ENCODE measurements at regions not wholly inside any gene's neighbourhood (a gene's known extent, or its start where the extent isn't known, plus 50 kb on each side); places are given as distances from the start of the nearest gene placed in this dataset.

GRCh38 chr9:26682796-26683496, 209.7 kb downstream of the CAAP1 start:
- no peak overlapping the region for H3K4me3 ChIP-seq (ENCODE audit: low read depth, low read length)
- peaks cover 3% of the 10 kb centered on the region; the same call in 1 of the 2 replicates for H3K4me1 ChIP-seq (ENCODE audit: control insufficient read depth, insufficient read depth, low read length)
- H3K9me3 ChIP-seq (ENCODE audit: control insufficient read depth, insufficient read depth, low read depth, low read length), result no peaks in the 10 kb centered on the region
- no peak overlapping the region for H3K27ac ChIP-seq (ENCODE audit: extremely low read depth, low read depth, low read length)
- ChIA-PET POLR2A (no interaction called here), CTCF (no interaction called here)
- H3K36me3 ChIP-seq (ENCODE audit: control insufficient read depth in 2 of 2, insufficient read depth in 1 of 2, low read length in 2 of 2), result no peaks in the 10 kb centered on the region
- no peak for TF ChIP-seq SCRT1 (tag by site-specific recombination; IDR thresholded peaks at IDR 0.05; ENCODE audit: borderline replicate concordance)
- TF ChIP-seq ZBTB26 (tag by site-specific recombination; optimal IDR thresholded peaks at IDR 0.05), result no peak
- no peak for TF ChIP-seq ZNF792 (tag by site-specific recombination; IDR thresholded peaks at IDR 0.05)
- TF ChIP-seq ZNF768 (tag by site-specific recombination; IDR thresholded peaks at IDR 0.05), result no peak
- peak; percentile 28; the same call in 1 of the 2 replicates for TF ChIP-seq ZBTB17 (tag by site-specific recombination; IDR thresholded peaks at IDR 0.05)
- no peak for TF ChIP-seq ZNF398 (tag by site-specific recombination; IDR thresholded peaks at IDR 0.05)
- TF ChIP-seq ZNF2 (tag by site-specific recombination; IDR thresholded peaks at IDR 0.05), result no peak
- TF ChIP-seq FEZF1 (tag by site-specific recombination; IDR thresholded peaks at IDR 0.05), result peak; percentile 72
- no peak for TF ChIP-seq ZBTB11 (tag by site-specific recombination; conservative IDR thresholded peaks at IDR 0.05; ENCODE audit: low read depth)
- TF ChIP-seq ZNF514 (tag by site-specific recombination; IDR thresholded peaks at IDR 0.05), result no peak
- TF ChIP-seq PRDM10 (tag by site-specific recombination; IDR thresholded peaks at IDR 0.05), result peak; percentile 75
- no peak for TF ChIP-seq ZNF274 (IDR thresholded peaks at IDR 0.05; ENCODE audit: low read length)
- no peak for TF ChIP-seq ZNF274 (tag by site-specific recombination; IDR thresholded peaks at IDR 0.05; ENCODE audit: borderline replicate concordance)

GRCh38 chr9:26682041-26682440, 210.6 kb downstream of the CAAP1 start:
- H3K27ac ChIP-seq (ENCODE audit: extremely low read depth, low read depth, low read length), result no peak overlapping the region
- H3K9me3 ChIP-seq (ENCODE audit: control insufficient read depth, insufficient read depth, low read depth, low read length), result no peaks in the 10 kb centered on the region
- no peaks in the 10 kb centered on the region for H3K36me3 ChIP-seq (ENCODE audit: control insufficient read depth in 2 of 2, insufficient read depth in 1 of 2, low read length in 2 of 2)
- CTCF ChIA-PET, result no interaction called here
- POLR2A ChIA-PET, result no interaction called here
- no peak overlapping the region for H3K4me3 ChIP-seq (ENCODE audit: low read depth, low read length)
- H3K4me1 ChIP-seq (ENCODE audit: control insufficient read depth, insufficient read depth, low read length), result peaks cover 3% of the 10 kb centered on the region; the same call in 1 of the 2 replicates
- TF ChIP-seq ZNF157 (tag by site-specific recombination; IDR thresholded peaks at IDR 0.05) (peak; percentile 53), SALL2 (tag by site-specific recombination; IDR thresholded peaks at IDR 0.05; ENCODE audit: borderline replicate concordance) (no peak), OSR2 (tag by site-specific recombination; IDR thresholded peaks at IDR 0.05) (peak; percentile 31; the same call in 1 of the 2 replicates), ZNF843 (tag by site-specific recombination; IDR thresholded peaks at IDR 0.05) (peak; percentile 82), ZNF707 (tag by site-specific recombination; IDR thresholded peaks at IDR 0.05) (no peak), PRDM4 (tag by site-specific recombination; IDR thresholded peaks at IDR 0.05) (peak; percentile 87), ZNF292 (tag by site-specific recombination; IDR thresholded peaks at IDR 0.05; ENCODE audit: borderline replicate concordance, low read depth) (no peak), ZNF701 (tag by site-specific recombination; IDR thresholded peaks at IDR 0.05) (no peak), ZNF10 (tag by site-specific recombination; IDR thresholded peaks at IDR 0.05) (no peak)

Data from HEK293 (cell line).